Tibial nerve (tissue), 4 donors: ENCODE measurements at regions not wholly inside any gene's neighbourhood (a gene's known extent, or its start where the extent isn't known, plus 50 kb on each side); places are given as distances from the start of the nearest gene placed in this dataset.

Experiments used
- DNase-seq, 2 donors: peaks; one replicate each; pipeline ENCODE4 v3.0.0-alpha.2; 2019; ENCODE audit warnings: low spot score in 2 of 2
- H3K27ac ChIP-seq, 4 donors: fragments of 200-600 bp; sonication (generic) in 3 of 4; one replicate each; pipeline ENCODE4 v1.5.1; 2017 to 2019; ENCODE audit warnings: mild to moderate bottlenecking in 1 of 4
- H3K27me3 ChIP-seq, 2 donors: fragments of 200-600 bp; sonication (generic) in 1 of 2; one replicate each; pipeline versions ENCODE4 v1.5.1 to v1.6.0; 2017 to 2019
- H3K36me3 ChIP-seq, 3 donors: fragments of 200-600 bp; sonication (generic); one replicate each; pipeline ENCODE4 v1.5.1; 2018 to 2019
- H3K4me1 ChIP-seq, 4 donors: fragments of 200-600 bp; sonication (generic) in 3 of 4; one replicate each; pipeline ENCODE4 v1.5.1; 2017 to 2019
- H3K4me3 ChIP-seq, 4 donors: fragments of 200-600 bp; sonication (generic) in 3 of 4; one replicate each; pipeline ENCODE4 v1.5.1; 2017 to 2019; ENCODE audit warnings: mild to moderate bottlenecking in 1 of 4, moderate library complexity in 1 of 4
- H3K9me3 ChIP-seq, 4 donors: fragments of 200-600 bp; sonication (generic) in 3 of 4; one replicate each; pipeline ENCODE4 v1.5.1; 2017 to 2019
- EP300 ChIP-seq, 2 donors: sonication (generic); formaldehyde crosslinking; IDR thresholded peaks; one replicate each; pipeline ENCODE4 v1.6.1; 2017; ENCODE audit warnings: antibody characterized with exemption in 2 of 2, mild to moderate bottlenecking in 1 of 2
- POLR2A ChIP-seq, 2 donors: fragments of 450-650 bp; IDR thresholded peaks; one replicate each; pipeline ENCODE4 v1.6.1; 2017; ENCODE audit warnings: antibody characterized with exemption in 2 of 2, mild to moderate bottlenecking in 2 of 2, moderate library complexity in 2 of 2
- WGBS, 2 donors: methylation state at CpG; one replicate each; pipeline ENCODE4 v1.1.5; 2018; 5-methylcytosine and 5-hydroxymethylcytosine counted together
- TF ChIP-seq, protein P1 (sequence below), 5 experiments: fragments of 200-600 bp in 3 of 5; fragments of 450-650 bp in 2 of 5; sonication (generic) in 3 of 5; IDR thresholded peaks; one replicate each; pipeline ENCODE4 v1.5.1; 2016 to 2019; ENCODE audit warnings: antibody characterized with exemption in 5 of 5, mild to moderate bottlenecking in 3 of 5, moderate library complexity in 2 of 5

DNA sequence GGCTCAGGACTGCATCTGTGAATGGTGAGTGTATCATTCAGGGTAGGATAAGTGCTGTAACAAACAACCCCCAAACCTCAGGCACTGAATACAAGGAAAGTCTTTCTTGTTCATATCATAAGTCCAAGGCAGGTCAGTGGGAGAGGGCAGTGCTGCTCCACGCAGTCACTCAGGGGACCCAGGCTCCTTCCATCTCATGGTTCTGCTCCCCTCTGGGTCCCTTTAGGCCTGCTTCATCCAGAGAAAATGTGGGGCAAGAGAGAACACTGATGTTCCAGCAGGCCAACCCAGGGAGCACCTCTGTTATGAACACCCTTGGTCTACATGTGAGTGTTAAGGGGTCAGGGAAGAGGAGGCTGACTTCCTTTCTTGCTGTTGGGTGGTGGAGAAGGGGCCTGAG lies 187.8 kb downstream of the CHST1 start:
- no peak overlapping the region for H3K27ac ChIP-seq
- no peaks in the 10 kb centered on the region for H3K36me3 ChIP-seq
- H3K4me1 ChIP-seq = no peaks in the 10 kb centered on the region
- no peak for TF ChIP-seq POLR2A (IDR thresholded peaks at IDR 0.05)
- TF ChIP-seq EP300 (IDR thresholded peaks at IDR 0.05) = no peak
- TF ChIP-seq, protein P1, sequence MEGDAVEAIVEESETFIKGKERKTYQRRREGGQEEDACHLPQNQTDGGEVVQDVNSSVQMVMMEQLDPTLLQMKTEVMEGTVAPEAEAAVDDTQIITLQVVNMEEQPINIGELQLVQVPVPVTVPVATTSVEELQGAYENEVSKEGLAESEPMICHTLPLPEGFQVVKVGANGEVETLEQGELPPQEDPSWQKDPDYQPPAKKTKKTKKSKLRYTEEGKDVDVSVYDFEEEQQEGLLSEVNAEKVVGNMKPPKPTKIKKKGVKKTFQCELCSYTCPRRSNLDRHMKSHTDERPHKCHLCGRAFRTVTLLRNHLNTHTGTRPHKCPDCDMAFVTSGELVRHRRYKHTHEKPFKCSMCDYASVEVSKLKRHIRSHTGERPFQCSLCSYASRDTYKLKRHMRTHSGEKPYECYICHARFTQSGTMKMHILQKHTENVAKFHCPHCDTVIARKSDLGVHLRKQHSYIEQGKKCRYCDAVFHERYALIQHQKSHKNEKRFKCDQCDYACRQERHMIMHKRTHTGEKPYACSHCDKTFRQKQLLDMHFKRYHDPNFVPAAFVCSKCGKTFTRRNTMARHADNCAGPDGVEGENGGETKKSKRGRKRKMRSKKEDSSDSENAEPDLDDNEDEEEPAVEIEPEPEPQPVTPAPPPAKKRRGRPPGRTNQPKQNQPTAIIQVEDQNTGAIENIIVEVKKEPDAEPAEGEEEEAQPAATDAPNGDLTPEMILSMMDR (IDR thresholded peaks at IDR 0.05) = no peak
- DNase-seq = no peak
- H3K27me3 ChIP-seq = no peaks in the 10 kb centered on the region
- 79 to 100% methylated on average over 1 of the region's 1 CpG for WGBS, 2 donors
- H3K4me3 ChIP-seq = no peak overlapping the region
- H3K9me3 ChIP-seq = peaks cover 0 to 9% (median 0%) of the 10 kb centered on the region in 4 donors

DNA sequence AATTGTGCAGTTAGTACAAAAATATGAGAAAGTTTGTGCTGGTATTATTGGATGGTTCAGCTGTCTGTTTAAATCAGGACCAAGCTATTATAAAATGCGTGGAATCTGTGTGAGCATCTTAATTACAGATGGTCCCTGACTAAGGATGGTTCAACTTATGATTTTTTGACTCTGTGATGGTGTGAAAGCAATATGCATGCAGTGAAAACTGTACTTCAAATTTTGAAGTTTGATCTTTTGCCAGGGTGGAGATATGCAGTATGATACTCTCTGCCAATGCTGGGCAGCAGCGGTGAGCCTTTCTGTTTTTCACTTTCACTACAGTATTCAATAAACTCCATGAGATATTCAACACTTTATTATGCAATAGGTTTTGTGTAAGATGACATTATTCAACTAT lies 189.3 kb downstream of the CHST1 start:
- Histone ChIP-seq H3K9me3 (peaks cover 0 to 9% (median 0%) of the 10 kb centered on the region in 4 donors), H3K27ac (no peak overlapping the region), H3K36me3 (no peaks in the 10 kb centered on the region), H3K4me3 (no peak overlapping the region), H3K4me1 (no peaks in the 10 kb centered on the region), H3K27me3 (no peaks in the 10 kb centered on the region)
- no peak for DNase-seq
- no peak for TF ChIP-seq POLR2A (IDR thresholded peaks at IDR 0.05)
- TF ChIP-seq, protein P1 (IDR thresholded peaks at IDR 0.05) = no peak
- TF ChIP-seq EP300 (IDR thresholded peaks at IDR 0.05) = no peak
- 88 to 93% methylated on average over 2 of the region's 2 CpGs for WGBS, 2 donors

DNA sequence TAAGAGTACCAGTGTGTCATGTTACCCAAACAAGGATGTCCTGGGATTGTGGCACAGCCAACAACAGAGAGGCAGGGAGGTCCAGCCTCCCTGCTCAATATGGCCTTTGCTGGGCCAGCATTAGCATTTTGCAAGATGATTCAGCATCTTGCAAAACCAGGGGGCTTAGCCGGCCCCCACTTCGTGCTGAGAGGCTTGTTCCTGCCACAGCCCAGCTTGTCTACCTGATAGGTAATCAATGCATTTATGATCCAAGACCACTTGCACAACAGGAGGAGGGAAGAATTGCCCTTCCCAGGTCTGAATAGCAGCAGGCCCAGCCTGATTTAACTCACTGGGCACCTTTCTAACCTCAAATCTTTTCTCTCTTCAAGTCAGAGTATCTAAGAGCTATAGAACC lies 189.0 kb upstream of the SYT13 start:
- TF ChIP-seq, protein P1 (IDR thresholded peaks at IDR 0.05) = no peak
- TF ChIP-seq POLR2A (IDR thresholded peaks at IDR 0.05) = no peak
- TF ChIP-seq EP300 (IDR thresholded peaks at IDR 0.05) = no peak
- Histone ChIP-seq H3K4me3 (no peak overlapping the region), H3K9me3 (peaks cover 0 to 9% (median 0%) of the 10 kb centered on the region in 4 donors), H3K27me3 (no peaks in the 10 kb centered on the region), H3K36me3 (no peaks in the 10 kb centered on the region), H3K4me1 (peaks cover 0 to 4% (median 0%) of the 10 kb centered on the region in 4 donors), H3K27ac (no peak overlapping the region)
- no peak for DNase-seq
- 71 to 79% methylated on average over 2 of the region's 2 CpGs for WGBS, 2 donors

DNA sequence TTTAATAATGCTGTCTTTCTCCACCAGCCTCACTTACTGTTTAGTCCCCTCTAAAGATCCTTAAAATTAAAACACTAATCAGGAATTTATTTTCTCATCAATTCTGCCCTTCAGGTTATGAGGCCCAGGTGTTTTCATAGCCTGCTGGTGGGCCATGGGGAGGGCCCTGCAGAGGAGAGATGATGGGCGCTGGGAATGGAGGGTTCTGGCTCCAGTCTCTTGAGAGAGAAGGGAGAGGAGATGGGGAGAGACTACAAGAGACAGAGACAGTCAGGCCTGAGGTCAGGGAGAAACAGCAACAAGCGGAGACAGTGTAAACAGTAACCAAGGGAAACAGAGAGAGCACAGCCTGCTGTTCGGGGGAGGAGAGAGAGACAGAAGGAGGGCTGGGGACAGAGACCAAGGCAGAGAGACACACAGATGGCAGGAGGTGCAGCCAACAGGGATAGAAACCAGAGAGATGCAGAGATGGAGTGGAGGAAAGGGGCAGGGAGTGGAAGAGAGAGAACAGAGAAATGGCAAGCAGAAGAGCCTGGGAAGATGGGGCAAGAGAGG lies 187.3 kb upstream of the SYT13 start:
- Histone ChIP-seq H3K4me1 (peaks cover 0 to 4% (median 0%) of the 10 kb centered on the region in 4 donors), H3K4me3 (no peak overlapping the region), H3K9me3 (peaks cover 0 to 9% (median 0%) of the 10 kb centered on the region in 4 donors), H3K27ac (no peak overlapping the region), H3K27me3 (no peaks in the 10 kb centered on the region), H3K36me3 (no peaks in the 10 kb centered on the region)
- DNase-seq = no peak
- no peak for TF ChIP-seq POLR2A (IDR thresholded peaks at IDR 0.05)
- TF ChIP-seq, protein P1 (IDR thresholded peaks at IDR 0.05) = no peak
- 41 to 54% methylated on average over 3 of the region's 3 CpGs for WGBS, 2 donors

DNA sequence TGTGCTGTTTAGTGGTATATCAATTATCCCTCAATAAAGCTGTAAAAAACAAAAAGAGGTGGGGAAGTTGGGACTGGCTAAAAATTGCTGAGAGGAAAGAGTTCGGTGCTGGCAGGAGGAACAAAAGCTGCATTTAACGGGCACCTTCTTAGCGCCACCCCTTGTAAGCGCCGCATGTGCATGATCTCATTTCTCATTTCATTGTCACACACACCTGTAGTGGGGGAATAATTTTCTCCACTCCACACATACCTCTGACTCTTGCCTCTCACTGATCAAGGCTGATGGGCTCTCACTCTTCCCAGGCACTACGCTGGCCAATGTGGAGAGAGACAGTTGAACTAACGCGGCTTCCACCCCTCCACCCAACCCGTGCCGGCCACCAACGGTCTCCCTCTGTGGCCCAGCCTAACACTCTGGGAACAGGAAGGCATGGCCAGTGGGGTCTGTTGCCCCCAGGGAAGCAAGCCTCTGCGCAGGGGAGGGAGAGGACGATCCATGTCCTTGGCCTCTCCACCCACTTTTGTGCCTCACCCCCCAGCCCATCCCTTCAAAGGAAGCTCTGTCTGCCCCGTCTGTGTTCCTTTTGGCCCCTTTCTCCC lies 186.7 kb upstream of the SYT13 start:
- TF ChIP-seq, protein P1 (IDR thresholded peaks at IDR 0.05) = no peak
- Histone ChIP-seq H3K9me3 (peaks cover 0 to 4% (median 0%) of the 10 kb centered on the region in 4 donors), H3K27me3 (no peaks in the 10 kb centered on the region), H3K4me3 (no peak overlapping the region), H3K36me3 (no peaks in the 10 kb centered on the region), H3K4me1 (peaks cover 0 to 4% (median 0%) of the 10 kb centered on the region in 4 donors), H3K27ac (no peak overlapping the region)
- WGBS, 2 donors = 52 to 58% methylated on average over 14 of the region's 14 CpGs
- DNase-seq = no peak
